TTC549 (cell line): ENCODE measurements at regions not wholly inside any gene's neighbourhood (a gene's known extent, or its start where the extent isn't known, plus 50 kb on each side); places are given as distances from the start of the nearest gene placed in this dataset.
"Not testable (repeated sequence)": the region's sequence is repeated elsewhere in the genome, so short reads cannot be mapped to it uniquely, and the experiment has no call there.

ENCODE experiments used
- FAIRE-seq: peaks from 2 replicates; lab custom pipeline; 2012; peaks lifted over from hg19 to GRCh38; lab: Jason Lieb, UNC

GRCh38 chr1:209198961-209199750, 384.4 kb upstream of the CAMK1G start:
- no peak for FAIRE-seq

- FAIRE-seq = no peak
Measured at GRCh38 chr1:209199822-209200221, 383.7 kb upstream of the CAMK1G start.

DNA sequence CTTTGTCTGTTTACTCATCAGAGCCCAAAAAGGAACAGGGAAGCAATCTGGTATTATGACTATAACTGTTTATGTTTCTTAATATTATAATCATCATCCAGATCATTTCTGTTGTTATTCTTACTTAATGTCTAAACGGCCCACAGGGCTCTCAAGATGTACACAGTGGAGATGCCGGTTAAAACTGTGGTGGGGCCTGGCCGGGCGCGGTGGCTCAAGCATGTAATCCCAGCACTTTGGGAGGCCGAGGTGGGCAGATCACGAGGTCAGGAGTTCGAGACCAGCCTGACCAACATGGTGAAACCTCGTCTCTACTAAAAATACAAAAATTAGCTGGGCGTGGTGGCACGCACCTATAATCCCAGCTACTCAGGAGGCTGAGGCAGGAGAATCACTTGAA, 381.2 kb upstream of the CAMK1G start:
- FAIRE-seq = not testable (repeated sequence)

DNA sequence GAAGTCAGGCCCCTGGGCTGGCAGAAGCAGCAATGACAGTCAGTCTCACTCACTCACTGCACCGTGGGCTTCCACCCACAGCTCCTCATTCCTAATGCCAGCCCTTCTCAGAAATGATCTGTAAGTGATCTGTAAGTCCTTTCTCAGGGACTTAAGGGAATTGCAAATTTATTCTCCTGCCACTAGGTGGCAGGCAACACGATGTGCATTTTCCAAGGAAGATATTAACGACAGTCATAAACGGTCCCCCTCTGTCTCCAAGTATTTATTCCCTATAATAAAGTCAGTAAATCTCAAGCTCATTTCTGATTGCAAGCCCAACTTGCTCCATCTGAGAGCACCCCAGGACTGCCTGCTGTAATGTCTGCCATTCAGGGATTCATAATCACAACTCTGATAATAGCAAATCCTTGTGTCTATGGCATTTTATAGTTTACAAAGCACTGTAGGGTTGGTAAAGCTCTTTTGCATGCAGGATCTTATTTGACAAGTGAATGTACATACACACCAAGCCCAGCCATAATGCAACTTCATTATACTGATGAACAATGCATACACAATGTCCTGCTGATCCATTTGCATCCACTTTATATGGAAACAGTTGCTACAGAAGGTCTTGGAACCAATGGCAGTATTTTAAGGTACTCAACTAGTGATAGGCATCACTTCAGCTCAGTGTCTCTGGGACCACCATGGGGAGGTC, 380.5 kb upstream of the CAMK1G start:
- peak; percentile 56 for FAIRE-seq

- FAIRE-seq = no peak
Measured at GRCh38 chr1:209203533-209203895, 380.0 kb upstream of the CAMK1G start.

- FAIRE-seq = no peak
Measured at GRCh38 chr1:209205039-209205438, 378.5 kb upstream of the CAMK1G start.

GRCh38 chr1:209207126-209207700, 376.3 kb upstream of the CAMK1G start:
- FAIRE-seq = no peak

DNA sequence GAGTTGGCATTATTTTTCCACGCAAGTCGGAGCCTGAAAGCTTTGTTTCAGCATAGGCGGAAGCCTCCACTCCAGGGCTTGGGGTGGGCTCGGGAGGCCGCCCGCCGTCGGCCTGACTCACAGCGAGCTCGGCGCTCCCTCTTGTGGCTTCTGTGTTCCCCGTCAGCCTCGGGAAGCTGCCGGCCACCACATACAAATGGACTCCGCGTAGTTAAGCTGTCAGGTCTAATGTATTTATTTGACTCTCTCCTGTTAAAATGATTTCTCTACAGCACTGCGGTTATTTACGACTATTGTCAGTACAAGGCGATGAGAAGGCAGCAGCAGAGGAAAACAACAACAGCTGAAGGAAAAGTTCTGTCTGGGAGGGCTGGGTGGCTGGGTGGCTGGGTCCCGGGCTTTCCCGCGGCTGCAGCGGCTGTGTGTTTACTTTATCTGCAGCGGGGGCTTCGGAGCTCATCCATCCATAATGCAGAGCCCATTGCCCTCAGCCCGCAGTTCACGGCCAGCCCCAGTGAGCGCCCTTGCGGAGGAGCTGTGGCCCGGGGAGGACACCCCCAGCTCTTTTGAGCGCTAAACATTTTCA, 375.7 kb upstream of the CAMK1G start:
- FAIRE-seq = no peak

DNA sequence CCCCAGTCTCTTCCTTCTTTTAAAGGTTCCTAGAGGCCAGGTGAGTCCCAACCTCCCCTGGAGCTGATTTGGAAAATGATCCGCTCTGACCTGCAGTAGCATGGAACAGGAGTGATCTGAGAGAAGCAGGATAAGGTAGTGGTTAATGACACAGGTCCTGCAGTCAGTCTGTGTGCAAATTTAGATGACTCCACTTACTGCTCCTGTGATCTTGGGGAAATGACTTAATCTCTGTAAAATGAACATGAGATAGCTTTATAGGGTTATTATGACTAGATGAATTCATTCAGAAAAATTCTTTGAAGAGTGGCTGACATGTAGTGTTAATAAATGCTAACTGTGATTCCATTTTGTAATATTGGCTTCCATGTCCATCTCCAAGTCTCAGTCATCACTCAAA, 374.9 kb upstream of the CAMK1G start:
- no peak for FAIRE-seq

GRCh38 chr1:209213989-209214388, 369.5 kb upstream of the CAMK1G start:
- FAIRE-seq = no peak

- FAIRE-seq = no peak
Measured at GRCh38 chr1:209215826-209216225, 367.7 kb upstream of the CAMK1G start.

GRCh38 chr1:209218113-209218512, 365.4 kb upstream of the CAMK1G start:
- FAIRE-seq = no peak

DNA sequence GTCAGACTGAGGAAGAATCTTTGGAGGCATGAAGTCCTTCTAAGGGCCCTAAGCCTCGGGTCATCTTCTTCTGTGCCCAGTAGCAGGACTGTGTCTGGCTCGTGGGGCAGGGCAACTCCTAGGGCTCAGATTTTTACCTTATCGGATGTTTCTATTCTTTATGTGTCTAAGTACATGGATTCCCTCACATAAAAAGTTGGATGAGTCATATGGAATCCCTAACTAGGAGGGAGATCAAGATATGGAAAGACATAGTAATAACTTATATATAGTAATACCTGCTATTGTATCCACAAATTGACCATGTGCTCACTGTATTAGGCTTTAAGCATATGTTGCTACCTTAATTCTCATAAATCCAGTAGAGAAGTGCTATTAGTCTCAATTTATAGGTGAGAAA, 364.5 kb upstream of the CAMK1G start:
- no peak for FAIRE-seq

DNA sequence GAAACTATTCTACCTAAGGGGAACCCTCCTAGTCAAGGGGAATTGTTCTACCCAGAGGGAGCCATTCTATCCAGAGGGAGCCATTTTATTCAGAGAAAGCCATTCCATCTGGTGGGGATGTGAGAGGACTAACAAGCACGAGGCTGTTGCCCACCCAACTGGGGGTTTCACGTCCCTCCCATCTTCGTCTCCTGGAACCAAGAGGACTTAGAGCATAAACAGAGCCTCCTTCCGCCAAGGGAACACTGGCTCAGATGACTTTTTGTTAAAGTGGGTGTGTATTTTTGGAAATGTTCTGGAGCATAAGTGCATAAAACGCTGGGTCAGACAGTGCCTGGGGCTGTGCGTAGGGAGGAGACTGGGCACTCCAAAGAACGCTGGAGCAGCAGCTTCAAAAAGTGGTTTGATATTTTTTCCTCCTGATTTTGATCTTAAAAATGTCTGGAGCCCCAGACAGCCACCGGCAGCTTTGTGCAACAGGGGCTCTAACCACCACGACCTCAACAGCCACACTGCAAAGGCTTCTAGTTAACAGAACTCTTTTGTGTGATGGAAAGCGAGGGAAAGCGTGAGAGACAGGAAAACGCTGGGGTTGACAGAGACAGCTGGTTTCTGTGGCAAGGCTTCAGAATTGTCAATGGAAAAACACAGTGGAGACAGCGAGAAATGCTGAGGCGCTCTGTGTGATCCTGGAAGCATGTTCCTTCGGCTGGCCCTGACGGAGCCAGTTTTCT, 363.6 kb upstream of the CAMK1G start:
- no peak for FAIRE-seq

GRCh38 chr1:209222826-209223225, 360.7 kb upstream of the CAMK1G start:
- no peak for FAIRE-seq

DNA sequence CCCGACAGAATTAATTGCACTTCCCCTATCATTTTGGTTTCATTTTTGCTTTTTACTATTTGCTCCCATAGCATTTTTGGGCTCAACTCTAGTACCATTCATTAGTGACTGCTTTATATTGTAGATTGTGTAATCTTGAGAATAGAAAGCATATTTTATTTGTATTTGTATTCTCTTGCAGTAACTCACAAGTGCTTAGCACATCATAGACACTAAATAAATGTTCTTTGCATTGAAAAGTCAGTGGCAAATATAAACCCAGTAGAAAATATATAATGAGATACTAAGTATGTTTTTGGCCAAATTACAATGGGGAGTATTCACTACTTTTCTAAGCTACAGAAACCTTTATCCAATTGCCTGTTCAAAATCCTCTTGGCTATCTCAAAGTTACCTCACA, 359.7 kb upstream of the CAMK1G start:
- FAIRE-seq = no peak

- FAIRE-seq = no peak
Measured at GRCh38 chr1:209224886-209225285, 358.6 kb upstream of the CAMK1G start.

GRCh38 chr1:209227171-209227570, 356.3 kb upstream of the CAMK1G start:
- no peak for FAIRE-seq

- FAIRE-seq = no peak
Measured at GRCh38 chr1:209227941-209228340, 355.6 kb upstream of the CAMK1G start.

- no peak for FAIRE-seq
Measured at GRCh38 chr1:209229494-209230061, 353.9 kb upstream of the CAMK1G start.

DNA sequence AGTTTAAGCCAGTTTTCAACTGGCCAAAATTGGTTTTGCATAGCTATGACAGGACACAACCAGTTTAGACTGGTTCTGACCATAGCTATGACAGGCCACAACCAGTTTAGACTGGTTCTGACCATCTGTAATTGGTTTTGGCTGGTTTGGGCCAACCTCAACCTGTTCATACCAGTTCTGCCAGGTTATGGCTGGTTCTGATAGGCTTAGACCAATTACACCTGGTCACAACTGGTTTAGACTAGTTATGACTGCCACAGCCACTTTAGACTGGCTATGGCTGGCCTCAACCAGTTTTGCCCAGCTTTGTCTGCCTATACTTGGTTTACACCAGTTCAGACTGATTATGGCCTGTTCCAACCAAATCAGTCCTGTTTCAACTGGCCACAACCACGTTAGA, 353.2 kb upstream of the CAMK1G start:
- no peak for FAIRE-seq

- FAIRE-seq = no peak
Measured at GRCh38 chr1:209231476-209232156, 351.9 kb upstream of the CAMK1G start.
